GM18520 (cell line): ENCODE measurements at regions not wholly inside any gene's neighbourhood (a gene's known extent, or its start where the extent isn't known, plus 50 kb on each side); places are given as distances from the start of the nearest gene placed in this dataset.

Source experiments
- ATAC-seq: cut with Tn5 transposase; IDR thresholded peaks from one replicate; pipeline ENCODE4 v1.9.1; 2021; ENCODE audit not compliant: unreplicated experiment

DNA sequence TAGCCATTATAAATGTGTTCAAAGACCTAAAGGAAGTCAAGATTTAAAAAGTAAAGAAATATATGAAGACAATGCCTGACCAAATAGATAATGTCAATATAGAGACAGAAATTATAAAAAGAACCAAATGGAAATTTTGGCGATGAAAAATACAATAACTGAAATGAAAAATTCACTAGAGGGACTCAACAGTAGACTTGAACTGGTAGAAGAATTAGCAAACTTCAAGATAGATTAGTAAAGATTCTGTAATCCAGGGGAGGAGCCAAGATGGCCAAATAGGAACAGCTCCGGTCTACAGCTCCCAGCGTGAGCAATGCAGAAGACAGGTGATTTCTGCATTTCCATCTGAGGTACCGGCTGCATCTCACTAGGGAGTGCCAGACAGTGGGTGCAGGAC is 433.2 kb downstream of the HINT1 start:
- ATAC-seq, result no peak

DNA sequence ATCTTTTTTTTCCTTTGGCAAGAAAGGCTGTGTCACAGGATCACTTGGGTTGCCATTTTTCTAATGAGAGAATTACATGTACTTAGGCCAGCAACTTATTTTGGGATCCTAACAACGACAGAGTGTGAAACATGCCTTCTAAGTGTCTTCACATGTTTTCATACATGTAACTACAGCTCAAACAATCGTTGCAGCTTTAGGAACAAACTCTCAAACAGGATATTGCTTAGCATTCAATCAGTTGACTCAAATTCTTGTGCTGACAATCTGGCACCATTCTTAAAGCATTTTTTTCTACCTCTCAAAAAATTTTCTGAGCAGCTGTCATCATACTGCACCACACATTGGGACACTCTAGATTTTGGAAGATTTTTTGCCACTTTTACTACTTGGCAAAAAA is 435.5 kb downstream of the HINT1 start:
- no peak for ATAC-seq

DNA sequence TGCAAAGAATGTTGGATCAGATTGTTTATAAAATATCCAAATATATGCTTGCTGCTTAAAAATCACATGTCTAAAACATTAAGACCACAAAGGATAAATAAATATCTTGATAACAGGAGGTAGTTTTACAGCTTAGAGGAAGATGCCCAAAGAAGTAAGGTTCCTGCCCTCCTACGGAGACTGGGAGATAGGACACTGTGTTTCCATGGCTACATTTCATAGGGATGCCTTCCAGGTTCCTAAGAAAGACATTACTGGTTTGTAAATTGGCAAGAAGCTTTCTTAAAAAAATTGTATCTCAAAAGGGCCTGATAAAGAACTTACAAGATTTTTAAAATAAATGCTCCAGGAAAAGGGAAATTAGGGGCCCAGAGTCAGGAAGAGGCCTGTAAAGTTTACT is 437.2 kb downstream of the HINT1 start:
- no peak for ATAC-seq

DNA sequence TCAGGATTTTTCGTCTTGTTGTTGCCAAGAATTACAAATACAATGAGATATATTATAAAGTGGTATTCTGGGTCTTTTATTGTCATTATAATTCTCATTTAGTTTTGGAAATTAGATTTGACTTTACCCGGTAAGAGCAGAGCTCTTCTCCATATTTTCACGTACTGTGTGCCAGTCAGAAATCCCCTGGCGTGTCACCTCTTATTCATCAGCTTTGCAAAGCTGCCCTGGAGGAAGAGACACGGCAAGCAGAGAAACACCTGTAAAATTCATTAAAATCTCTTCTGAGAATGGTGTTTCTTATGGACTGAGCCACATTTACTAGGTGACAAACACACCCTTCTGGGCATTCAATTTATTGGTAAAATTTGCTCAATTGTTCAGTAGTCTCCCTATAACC is 440.4 kb downstream of the HINT1 start:
- ATAC-seq, result no peak

DNA sequence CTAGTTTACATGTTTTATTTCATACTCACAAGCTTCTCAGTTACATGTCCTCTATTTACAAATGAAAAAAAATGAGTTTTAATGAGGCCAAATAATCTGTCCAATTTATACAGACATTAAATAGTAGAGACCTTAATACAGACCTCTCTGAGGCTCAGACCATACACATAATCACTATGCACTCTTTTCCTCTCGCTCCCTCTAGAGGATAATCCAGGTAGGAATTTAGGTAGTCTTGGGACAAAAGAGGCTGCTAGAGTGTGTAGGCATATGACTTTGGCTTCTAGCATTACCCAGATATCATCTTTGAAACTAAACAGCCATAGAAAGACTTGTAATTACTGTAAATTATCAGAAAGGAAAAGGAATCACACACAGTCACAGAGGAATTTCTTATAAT is 444.7 kb downstream of the HINT1 start:
- no peak for ATAC-seq

DNA sequence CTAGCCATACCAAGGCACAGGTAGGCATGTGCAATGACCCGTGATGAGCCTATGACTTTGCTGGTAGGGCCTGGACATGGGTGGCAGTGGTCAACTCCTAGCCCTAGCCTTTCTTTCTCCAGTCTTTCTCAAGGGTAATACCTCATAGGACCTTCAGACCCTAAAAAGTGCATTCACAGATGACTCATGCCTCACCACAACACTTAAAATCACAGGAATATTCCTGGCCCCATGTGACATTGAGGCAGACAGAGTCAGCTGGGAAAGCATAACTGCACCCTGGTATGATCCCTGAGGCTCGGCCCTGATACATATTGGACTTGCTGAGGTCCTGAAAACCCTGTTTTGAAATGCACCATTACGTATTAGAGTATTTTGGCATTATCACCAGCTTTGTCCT is 449.5 kb downstream of the HINT1 start:
- no peak for ATAC-seq

DNA sequence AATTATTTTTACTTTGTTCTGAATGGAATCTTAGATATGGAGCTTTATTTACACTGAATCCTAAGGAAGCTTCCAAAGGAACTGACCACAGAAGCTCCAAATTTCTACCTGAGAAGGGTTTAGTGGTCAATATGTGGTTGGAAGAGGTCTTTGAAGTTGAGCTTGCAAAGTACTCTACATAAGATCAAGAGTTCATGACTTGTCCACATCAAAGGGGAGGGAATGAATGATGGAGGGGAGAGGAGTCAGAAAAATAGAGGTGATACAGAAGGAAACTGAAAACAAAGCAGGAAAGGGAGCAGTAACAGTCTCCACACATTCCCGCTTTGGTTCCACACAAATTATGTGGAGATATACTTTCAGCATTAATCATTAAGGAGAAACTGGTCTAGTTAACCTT is 450.9 kb downstream of the HINT1 start:
- ATAC-seq, result no peak

DNA sequence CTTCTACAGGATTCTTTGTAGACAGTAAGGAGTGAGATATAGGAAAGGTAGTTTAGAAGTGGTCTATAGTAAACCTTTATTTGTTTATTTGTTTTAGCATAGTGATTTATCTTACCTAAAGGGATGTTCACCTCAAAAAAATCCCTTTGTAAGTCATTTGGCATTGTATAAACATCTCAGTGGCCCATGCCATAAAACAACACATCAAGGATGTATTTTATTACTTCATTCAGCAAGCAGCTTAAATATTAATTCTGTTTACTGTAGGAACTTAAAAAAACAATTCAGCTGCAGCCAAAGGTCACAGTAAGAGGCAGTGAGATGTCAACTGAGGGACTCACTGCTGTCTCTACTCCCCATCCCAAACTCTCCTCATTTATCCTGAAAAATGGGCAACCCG is 452.7 kb downstream of the HINT1 start:
- ATAC-seq, result no peak

DNA sequence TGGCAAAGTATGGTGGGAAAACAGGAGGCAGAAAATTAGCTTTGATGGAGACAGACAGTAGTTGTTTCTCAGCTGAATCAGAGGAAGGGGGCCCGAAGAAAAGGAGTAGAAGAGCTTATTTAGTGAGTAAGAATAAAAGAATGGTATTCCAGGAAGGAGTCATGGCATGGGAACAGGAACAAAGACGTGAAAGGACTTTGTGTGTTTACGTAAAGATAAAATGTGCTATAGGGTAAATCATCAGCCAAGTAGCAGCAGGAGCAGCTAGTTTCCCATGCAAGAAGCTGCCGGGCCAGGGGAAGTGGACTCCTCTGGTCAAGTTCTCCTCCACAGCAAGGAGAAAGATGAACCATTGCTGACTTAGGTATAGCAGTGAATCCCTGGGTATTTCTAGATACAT is 454.5 kb downstream of the HINT1 start:
- ATAC-seq, result no peak

DNA sequence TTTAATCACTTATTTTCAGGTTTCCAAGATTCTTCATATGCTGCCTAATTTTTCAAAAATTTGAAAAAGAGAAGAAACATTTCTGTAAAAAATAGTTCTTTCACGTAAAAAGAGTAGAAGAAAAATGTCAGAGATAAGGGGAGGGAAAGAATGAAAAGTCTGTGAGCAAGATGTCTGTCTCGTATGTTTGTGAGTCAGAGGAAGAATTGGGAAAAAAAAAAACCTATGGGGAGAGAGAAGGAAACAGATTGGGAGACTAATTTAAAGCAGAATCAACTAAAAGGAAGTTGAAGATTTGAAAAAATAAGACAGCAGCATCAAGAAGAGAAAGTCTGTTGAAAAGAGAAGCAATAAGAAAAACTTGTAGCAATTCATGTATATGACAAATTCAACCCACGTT is 456.3 kb downstream of the HINT1 start:
- no peak for ATAC-seq

DNA sequence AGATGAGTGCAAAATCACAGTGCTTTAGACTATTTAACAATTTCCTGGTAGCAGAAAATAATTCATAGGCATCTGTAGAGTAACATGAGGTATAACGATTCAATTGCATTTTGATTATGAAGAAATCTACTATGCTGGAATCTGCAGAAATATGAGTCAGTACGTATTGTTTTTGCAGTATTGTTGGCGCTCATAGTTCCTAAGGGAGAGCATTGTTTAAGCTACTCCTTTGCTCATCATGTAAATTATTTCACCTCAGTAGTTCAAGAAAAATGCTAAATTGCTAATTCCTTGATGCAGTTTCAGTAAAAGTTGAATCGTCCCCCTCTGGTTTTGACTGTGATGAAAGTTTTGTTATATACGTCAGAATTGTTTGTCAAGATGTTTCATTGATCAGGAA is 458.4 kb downstream of the HINT1 start:
- no peak for ATAC-seq

DNA sequence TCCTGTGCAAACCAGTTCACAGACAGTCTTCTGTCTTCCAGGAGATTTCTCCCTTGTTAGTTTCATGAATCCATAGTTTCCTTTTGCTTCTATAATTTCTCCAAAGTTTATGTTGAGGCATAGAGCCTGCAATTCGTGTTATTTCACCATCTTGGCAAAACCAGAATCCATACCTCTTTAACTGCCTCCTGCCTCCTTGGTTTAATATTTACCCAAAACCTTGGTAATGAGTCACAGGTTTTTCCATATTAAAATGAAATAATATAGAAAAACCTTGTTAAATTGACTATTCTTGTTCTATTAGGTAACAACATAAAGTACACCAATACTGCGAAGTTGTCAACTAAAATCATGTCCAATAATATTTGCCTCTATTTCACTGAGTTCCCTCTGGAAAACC is 459.7 kb downstream of the HINT1 start:
- ATAC-seq, result no peak

DNA sequence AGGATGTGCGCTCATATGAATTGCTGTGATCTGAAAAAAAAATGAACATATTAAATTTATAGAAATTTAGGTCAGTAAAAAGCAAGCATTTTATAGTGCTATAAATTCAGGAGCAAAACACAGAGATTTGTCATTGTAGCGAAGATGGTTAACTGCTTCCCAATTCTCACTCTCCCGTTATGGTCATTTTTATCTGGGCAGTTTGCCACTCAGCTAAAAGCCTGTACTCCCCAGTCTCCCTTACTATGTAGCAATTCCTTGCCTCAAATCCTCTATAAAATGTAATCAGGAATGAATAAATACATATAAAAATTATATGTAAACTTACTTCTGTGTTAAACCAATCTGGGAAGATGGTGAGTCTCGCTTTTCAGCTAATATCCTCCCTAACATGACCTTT is 471.5 kb downstream of the HINT1 start:
- ATAC-seq, result no peak

DNA sequence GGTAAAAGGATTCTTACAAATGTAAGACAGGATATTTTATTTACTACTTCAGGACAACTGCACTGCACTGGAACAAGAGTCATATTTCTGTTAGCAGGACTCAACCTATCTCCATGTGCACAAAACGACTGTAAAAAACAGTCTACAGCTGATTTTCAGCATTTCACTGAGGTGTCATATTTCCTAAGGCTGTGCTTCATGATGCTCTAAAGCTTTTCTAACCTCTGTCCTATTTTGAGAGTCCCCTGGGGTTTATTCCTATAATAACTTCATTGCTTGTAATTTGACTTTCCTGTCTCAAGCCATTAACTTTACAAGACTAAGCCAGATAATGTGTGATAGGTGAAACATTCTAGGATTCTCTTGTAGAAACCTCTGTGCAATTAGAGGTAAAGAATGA is 472.3 kb downstream of the HINT1 start:
- no peak for ATAC-seq

DNA sequence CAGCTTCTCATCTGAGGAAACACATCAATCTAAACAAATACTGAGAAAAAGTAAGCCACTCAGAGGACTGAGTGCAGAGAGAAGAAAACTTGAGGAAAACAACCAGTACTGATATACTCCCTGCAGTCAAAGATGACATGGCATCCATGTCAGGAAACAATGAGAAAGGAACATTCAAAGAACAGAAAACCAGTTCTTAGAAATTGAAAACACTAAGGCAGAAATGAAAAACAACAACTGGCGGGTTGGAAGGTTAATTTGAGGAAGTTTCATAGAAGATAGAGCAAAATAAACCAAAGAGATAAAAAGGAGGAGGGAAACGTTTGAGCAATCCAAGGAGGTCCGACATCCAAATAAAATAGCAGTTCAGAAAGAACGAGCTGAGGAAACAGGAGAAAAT is 475.2 kb downstream of the HINT1 start:
- no peak for ATAC-seq

DNA sequence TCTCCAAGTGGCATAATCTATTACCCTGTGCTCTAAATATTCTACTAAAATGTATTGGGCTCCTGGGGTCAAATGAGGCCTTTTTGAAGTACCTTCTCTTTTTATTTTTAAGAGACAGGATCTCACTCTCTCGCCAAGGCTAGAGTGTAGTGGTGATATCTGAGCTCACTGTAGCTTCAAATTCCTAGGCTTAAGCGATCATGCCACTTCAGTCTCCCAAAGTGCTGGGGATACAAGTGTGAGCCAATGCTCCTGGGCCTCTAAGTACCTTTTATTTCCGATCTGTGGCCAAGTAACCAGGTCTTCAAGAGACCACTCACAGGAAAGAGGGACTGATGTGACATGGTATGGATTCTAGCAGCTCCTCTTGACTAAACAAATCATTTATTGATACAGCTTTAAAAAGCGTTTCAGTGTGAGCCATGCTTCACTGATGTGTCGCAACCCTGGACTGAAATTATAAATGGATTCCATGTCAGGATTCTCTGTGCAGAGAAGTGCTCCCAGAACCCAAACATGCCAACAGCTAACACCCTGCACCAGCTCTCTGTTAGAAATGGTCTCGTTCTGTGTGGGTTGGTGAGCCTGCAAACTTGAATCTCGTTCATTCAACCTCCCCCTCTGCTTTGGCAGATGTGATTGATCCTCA is 477.8 kb downstream of the HINT1 start:
- ATAC-seq, result no peak

DNA sequence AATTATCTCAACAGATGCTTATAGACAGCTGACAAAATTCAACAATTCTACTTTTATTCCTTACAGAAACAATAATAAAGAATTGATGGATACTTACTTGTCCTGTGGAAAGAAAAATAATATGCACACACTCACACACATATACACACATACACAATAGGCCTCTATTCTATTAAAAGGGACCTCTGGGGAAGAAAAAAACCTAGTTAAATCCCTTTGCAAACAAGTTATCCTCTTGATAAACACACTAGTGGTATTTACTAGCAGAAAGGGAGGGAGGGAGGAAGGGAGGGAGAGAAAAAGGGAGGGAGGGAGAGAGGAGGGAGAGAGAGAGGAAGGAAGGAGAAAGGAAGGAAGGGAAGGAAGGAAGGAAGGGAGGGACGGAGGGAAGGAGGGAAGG is 486.4 kb downstream of the HINT1 start:
- ATAC-seq, result no peak

DNA sequence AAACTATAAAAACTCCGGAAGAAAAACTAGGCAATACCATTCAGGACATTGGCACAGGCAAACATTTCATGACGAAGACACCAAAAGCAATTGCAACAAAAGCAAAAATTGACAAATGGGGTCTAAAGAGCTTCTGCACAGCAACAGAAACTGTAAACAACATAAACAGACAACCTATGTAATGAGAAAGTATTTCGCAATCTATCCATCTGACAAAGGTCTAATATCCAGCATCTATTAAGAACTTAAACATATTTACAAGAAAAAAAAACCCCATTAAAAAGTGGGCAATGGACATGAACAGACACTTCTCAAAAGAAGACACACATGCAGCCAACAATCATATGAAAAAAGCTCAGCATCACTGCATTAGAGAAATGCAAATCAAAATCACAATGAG is 498.6 kb downstream of the HINT1 start:
- ATAC-seq, result no peak

DNA sequence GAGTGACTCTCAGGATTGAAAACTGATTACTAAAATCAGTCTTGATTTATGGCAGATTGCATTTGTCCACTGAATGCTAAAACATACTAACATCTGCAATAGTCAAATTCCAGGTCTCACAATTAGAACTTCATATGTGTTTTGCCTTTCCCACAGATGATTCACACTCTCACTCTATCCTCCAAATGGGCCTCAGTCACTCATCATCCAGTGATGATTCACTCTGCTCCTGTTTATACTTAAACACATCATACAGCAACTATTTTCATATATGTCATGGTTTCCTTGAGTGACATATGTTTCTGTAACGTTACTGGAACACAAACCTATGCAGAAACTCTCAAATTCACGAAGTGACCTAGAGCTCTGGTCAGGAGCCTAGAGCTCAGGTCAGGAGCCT is 512.9 kb downstream of the HINT1 start:
- no peak for ATAC-seq

DNA sequence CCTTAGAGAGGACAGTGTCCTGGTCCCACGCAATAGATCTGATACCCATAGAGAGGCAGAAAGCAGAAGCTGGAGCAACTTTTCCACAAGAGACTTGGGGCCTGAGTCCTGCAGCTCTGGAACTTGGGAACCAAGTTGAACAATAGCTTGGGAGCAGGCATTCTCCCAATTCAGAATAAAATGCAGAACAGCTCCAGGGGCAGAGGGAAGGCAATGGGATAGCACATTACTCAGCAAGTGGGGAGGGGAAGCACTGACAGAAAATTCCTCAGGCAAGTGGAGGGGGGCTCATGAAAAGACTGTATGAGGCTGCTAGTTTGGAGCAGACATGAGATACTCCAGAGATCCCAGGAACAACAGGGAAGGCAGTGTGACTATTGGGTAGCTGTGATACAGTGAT is 513.6 kb downstream of the HINT1 start:
- ATAC-seq, result no peak

DNA sequence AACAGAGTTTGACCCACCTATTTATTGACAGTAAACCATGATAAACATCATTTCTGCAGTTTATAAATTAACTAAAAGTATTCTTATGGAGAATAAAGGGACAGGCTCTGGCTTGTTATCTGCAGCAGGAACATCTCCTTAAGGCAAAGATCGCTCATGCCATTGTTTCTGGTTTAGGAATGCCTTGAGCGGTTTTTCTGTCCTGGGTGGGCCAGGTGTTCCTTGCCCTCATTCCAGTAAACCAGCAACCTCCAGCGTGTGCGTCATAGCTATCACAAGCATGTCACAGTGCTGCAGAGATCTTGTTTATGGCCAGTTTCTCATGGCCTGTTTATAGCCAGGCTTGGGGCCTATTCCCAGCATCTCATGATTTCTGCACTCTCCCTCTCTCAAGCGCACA is 521.7 kb downstream of the HINT1 start:
- ATAC-seq, result no peak

DNA sequence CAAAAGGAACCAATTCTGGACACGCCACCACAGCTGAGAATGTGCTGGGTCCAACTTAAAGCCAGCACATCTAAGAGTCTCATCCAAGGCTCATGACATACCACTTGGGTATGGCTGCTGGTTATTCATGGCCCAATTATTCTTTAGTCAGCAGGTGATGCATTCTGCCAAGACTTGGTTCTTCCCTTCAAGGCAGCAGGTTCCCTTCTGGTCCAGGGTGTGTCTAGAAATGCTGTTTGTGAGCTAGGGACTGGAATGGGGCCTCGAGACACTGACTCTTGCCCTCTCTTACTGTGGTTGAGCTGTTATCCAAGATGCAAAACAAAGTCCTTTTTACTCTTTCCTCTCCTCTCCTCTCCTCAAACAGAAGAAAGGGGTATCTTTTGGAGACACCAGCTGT is 522.6 kb downstream of the HINT1 start:
- no peak for ATAC-seq

DNA sequence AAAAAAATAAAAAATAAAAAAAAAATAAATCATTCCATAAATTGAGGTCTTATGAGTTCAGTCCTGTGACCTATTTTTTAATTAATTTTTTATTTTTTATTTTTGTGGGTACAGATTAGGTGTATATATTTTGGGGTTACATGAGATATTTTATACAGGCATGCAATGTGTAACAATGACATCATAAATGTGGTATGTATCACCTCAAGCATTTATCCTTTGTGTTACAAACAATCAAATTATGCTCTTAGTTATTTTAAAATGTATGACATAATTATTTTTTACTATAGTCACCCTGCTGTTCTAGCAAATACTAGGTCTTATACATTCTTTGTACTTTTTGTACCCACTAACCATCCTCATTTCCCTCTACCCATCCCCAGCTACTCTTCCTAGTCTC is 537.9 kb downstream of the HINT1 start:
- ATAC-seq, result no peak

DNA sequence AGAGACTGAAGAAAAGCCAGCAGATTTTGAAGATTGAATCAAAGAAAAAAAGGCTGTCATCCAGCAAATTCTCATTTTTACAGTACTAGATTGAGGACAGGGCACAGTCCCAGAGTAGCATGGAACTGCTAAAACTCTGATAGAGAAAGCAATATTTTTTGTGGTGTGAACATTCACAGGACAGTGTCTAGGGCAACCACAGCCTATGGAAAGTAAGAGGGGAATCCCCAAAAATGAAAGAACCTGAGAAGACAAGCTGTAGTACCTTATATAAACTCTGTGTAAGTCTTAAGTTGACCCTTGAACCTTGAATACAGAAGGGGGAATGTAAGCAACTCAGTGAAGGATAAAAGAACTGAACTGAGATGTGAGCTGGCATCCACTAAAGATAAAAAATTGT is 540.3 kb downstream of the HINT1 start:
- peak; percentile 55 for ATAC-seq
